ENCODE measurements at regions not wholly inside any gene's neighbourhood (a gene's known extent, or its start where the extent isn't known, plus 50 kb on each side); places are given as distances from the start of the nearest gene placed in this dataset.

DNA sequence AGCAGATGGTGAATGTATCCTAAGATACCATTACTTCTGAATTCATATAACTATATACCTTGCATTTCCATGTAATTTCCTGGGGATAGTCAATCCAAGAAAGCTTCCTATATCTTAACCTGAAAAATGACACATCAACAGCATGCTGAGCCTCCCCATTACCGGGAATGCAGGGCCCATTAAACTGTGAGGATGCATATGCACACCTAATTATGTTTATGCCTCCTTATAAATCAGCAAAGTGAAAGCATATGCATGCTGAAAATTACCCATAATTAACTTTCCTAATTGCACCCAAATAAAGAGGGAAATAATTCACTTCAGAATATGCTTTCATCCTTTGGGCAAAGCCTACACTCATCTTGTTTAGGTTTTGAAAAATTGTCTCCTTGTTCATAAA lies 663.0 kb downstream of the KCNA4 start:
- no peaks in the 10 kb centered on the region for H3K36me3 ChIP-seq (ENCODE audit: insufficient read depth, low read length)
- TF ChIP-seq, protein P1, sequence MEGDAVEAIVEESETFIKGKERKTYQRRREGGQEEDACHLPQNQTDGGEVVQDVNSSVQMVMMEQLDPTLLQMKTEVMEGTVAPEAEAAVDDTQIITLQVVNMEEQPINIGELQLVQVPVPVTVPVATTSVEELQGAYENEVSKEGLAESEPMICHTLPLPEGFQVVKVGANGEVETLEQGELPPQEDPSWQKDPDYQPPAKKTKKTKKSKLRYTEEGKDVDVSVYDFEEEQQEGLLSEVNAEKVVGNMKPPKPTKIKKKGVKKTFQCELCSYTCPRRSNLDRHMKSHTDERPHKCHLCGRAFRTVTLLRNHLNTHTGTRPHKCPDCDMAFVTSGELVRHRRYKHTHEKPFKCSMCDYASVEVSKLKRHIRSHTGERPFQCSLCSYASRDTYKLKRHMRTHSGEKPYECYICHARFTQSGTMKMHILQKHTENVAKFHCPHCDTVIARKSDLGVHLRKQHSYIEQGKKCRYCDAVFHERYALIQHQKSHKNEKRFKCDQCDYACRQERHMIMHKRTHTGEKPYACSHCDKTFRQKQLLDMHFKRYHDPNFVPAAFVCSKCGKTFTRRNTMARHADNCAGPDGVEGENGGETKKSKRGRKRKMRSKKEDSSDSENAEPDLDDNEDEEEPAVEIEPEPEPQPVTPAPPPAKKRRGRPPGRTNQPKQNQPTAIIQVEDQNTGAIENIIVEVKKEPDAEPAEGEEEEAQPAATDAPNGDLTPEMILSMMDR (conservative IDR thresholded peaks at IDR 0.05; ENCODE audit: low read length), result no peak
- TF ChIP-seq EZH2phosphoT487 (IDR thresholded peaks at IDR 0.05; ENCODE audit: borderline replicate concordance), result no peak
- H4K20me1 ChIP-seq (ENCODE audit: insufficient read depth, low read length, poor library complexity, severe bottlenecking), result no peaks in the 10 kb centered on the region
- H3K9me3 ChIP-seq (ENCODE audit: insufficient read depth, low read depth, low read length), result no peaks in the 10 kb centered on the region
- no peak overlapping the region for H3K4me2 ChIP-seq (ENCODE audit: low read depth, low read length, poor library complexity, severe bottlenecking)
- H3F3A ChIP-seq (ENCODE audit: low read depth), result no peaks in the 10 kb centered on the region
- no peaks in the 10 kb centered on the region for H3K4me1 ChIP-seq (ENCODE audit: insufficient read depth, low read length, poor library complexity, severe bottlenecking)
- no peaks in the 10 kb centered on the region for H3K27me3 ChIP-seq (ENCODE audit: insufficient read depth, low read length, poor library complexity, severe bottlenecking)
- no peak overlapping the region for H2AFZ ChIP-seq (ENCODE audit: low read length)
- no peak overlapping the region for H3K9ac ChIP-seq (ENCODE audit: low read depth, low read length, poor library complexity, severe bottlenecking)
- H3K79me2 ChIP-seq (ENCODE audit: insufficient read depth, low read length), result no peaks in the 10 kb centered on the region
- no peaks in the 10 kb centered on the region for H3K9me2 ChIP-seq (replicated peaks; ENCODE audit: low read depth, low read length)
- no peak overlapping the region for H3K4me3 ChIP-seq (ENCODE audit: low read length, poor library complexity, severe bottlenecking)

DNA sequence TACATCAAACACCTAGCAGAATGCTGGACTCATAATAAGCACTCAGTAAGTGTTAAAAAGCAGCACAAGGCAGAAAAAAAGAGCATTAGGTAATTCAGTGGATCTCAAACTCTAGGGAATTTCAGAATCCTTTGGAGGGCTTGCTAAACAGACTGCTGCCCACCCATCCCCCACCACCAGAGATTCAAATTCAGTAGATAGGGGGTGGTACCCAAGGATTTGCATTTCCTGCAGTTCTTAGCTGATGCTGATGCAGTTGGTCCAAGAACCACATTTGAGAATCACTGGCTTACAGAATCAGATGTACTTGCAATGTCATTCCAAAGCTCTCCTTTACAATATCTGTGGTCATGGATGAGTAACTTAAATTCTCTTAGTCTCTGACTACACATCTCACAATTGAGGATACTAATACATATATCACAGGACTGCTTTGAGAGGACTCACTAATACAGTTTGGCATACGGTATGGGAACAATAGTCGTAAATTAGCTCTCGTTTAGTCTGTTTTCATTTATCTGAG lies 664.5 kb downstream of the KCNA4 start:
- H3K79me2 ChIP-seq (ENCODE audit: insufficient read depth, low read length), result no peaks in the 10 kb centered on the region
- H3K9ac ChIP-seq (ENCODE audit: low read depth, low read length, poor library complexity, severe bottlenecking), result no peak overlapping the region
- H4K20me1 ChIP-seq (ENCODE audit: insufficient read depth, low read length, poor library complexity, severe bottlenecking), result no peaks in the 10 kb centered on the region
- H3K4me3 ChIP-seq (ENCODE audit: low read length, poor library complexity, severe bottlenecking), result no peak overlapping the region
- H3K4me2 ChIP-seq (ENCODE audit: low read depth, low read length, poor library complexity, severe bottlenecking), result no peak overlapping the region
- no peaks in the 10 kb centered on the region for H3K27me3 ChIP-seq (ENCODE audit: insufficient read depth, low read length, poor library complexity, severe bottlenecking)
- H3K9me2 ChIP-seq (replicated peaks; ENCODE audit: low read depth, low read length), result no peaks in the 10 kb centered on the region
- no peaks in the 10 kb centered on the region for H3K36me3 ChIP-seq (ENCODE audit: insufficient read depth, low read length)
- H3K4me1 ChIP-seq (ENCODE audit: insufficient read depth, low read length, poor library complexity, severe bottlenecking), result no peaks in the 10 kb centered on the region
- TF ChIP-seq, protein P1 (conservative IDR thresholded peaks at IDR 0.05; ENCODE audit: low read length), result no peak
- no peak for TF ChIP-seq EZH2phosphoT487 (IDR thresholded peaks at IDR 0.05; ENCODE audit: borderline replicate concordance)
- H3K9me3 ChIP-seq (ENCODE audit: insufficient read depth, low read depth, low read length), result no peaks in the 10 kb centered on the region
- no peak overlapping the region for H2AFZ ChIP-seq (ENCODE audit: low read length)
- H3F3A ChIP-seq (ENCODE audit: low read depth), result no peaks in the 10 kb centered on the region

DNA sequence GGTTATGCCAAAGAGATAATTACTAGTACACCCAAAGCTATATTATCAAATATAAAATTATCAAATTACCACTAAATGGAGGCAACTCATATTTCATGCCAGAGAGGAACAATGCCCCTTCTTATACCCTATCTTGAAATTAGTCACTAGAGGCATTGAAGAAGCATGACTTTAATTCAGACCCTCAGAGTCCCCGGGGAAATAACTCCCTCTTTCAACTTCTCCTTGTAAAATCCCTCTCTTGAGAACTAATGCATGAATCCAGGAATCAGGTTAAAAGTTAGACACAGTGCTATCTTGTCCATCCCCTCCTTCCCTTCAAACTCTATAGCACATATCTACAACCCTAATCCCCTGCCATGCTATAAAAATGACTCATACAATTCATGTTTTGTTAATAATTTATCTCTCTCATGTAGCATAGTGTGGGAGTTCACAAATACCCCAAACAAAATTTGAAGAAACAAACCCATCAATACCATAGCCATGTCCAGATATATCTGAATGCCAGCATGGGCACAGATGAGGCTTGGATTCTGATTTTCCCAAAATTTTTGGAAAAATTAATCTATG lies 665.4 kb downstream of the KCNA4 start:
- Histone ChIP-seq H3K4me2 (ENCODE audit: low read depth, low read length, poor library complexity, severe bottlenecking) (no peak overlapping the region), H3K36me3 (ENCODE audit: insufficient read depth, low read length) (no peaks in the 10 kb centered on the region), H3F3A (ENCODE audit: low read depth) (no peaks in the 10 kb centered on the region), H3K4me3 (ENCODE audit: low read length, poor library complexity, severe bottlenecking) (no peak overlapping the region), H3K27me3 (ENCODE audit: insufficient read depth, low read length, poor library complexity, severe bottlenecking) (no peaks in the 10 kb centered on the region), H4K20me1 (ENCODE audit: insufficient read depth, low read length, poor library complexity, severe bottlenecking) (no peaks in the 10 kb centered on the region), H3K4me1 (ENCODE audit: insufficient read depth, low read length, poor library complexity, severe bottlenecking) (no peaks in the 10 kb centered on the region), H3K9me3 (ENCODE audit: insufficient read depth, low read depth, low read length) (no peaks in the 10 kb centered on the region), H3K9ac (ENCODE audit: low read depth, low read length, poor library complexity, severe bottlenecking) (no peak overlapping the region), H3K79me2 (ENCODE audit: insufficient read depth, low read length) (no peaks in the 10 kb centered on the region), H3K9me2 (replicated peaks; ENCODE audit: low read depth, low read length) (no peaks in the 10 kb centered on the region), H2AFZ (ENCODE audit: low read length) (no peak overlapping the region)
- TF ChIP-seq, protein P1 (conservative IDR thresholded peaks at IDR 0.05; ENCODE audit: low read length), result no peak
- no peak for TF ChIP-seq EZH2phosphoT487 (IDR thresholded peaks at IDR 0.05; ENCODE audit: borderline replicate concordance)

All from Loucy (cell line).